ENCODE measurements at regions not wholly inside any gene's neighbourhood (a gene's known extent, or its start where the extent isn't known, plus 50 kb on each side); places are given as distances from the start of the nearest gene placed in this dataset.

- TF ChIP-seq CTCF (IDR thresholded peaks at IDR 0.05): no peak
- no peak for TF ChIP-seq ZFX (IDR thresholded peaks at IDR 0.05; ENCODE audit: borderline replicate concordance)
Measured at GRCh38 chr2:240250150-240250984, 109.9 kb upstream of the OTOS start.

Data from 22Rv1 (cell line).